ENCODE measurements at regions not wholly inside any gene's neighbourhood (a gene's known extent, or its start where the extent isn't known, plus 50 kb on each side); places are given as distances from the start of the nearest gene placed in this dataset.
"Not testable (repeated sequence)": the region's sequence is repeated elsewhere in the genome, so short reads cannot be mapped to it uniquely, and the experiment has no call there.

DNA sequence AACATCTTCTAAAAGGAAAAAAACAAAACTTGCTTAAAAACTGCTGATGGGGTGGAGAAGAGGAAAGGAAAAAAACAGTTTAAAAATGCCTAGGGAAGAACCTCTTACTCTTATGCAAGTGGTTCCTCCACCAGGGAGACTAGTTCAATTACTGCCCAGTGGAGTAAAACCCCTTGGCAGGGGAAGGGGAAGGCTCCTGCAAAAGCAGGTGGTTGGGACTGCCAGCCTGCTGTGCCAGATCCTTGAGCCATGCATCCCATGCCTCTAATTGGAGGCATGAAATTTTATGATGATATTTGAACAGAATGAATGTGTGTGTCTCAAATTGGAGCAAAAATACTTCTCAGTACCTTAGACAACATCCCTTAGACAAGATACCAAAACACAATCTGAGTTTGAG, 118.8 kb downstream of the FSCB start (continued):
- TF ChIP-seq, protein P1, sequence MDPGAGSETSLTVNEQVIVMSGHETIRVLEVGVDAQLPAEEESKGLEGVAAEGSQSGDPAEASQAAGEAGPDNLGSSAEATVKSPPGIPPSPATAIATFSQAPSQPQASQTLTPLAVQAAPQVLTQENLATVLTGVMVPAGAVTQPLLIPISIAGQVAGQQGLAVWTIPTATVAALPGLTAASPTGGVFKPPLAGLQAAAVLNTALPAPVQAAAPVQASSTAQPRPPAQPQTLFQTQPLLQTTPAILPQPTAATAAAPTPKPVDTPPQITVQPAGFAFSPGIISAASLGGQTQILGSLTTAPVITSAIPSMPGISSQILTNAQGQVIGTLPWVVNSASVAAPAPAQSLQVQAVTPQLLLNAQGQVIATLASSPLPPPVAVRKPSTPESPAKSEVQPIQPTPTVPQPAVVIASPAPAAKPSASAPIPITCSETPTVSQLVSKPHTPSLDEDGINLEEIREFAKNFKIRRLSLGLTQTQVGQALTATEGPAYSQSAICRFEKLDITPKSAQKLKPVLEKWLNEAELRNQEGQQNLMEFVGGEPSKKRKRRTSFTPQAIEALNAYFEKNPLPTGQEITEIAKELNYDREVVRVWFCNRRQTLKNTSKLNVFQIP (CRISPR knock-in tag; IDR thresholded peaks at IDR 0.05; ENCODE audit: borderline replicate concordance, low read depth) = no peak
- TF ChIP-seq ZNF8 (CRISPR knock-in tag; IDR thresholded peaks at IDR 0.05) = no peak

- no peak for TF ChIP-seq PPARA (CRISPR knock-in tag; IDR thresholded peaks at IDR 0.05; ENCODE audit: borderline replicate concordance)
- TF ChIP-seq RARB (CRISPR knock-in tag; IDR thresholded peaks at IDR 0.05) = no peak
- no peak for ATAC-seq
These were observed 121.2 kb downstream of the FSCB start for GRCh38 chr14:44385906-44386305.

GRCh38 chr14:44385296-44385695, 121.8 kb downstream of the FSCB start:
- ATAC-seq = not testable (repeated sequence)

GRCh38 chr14:44384601-44385293, 122.3 kb downstream of the FSCB start:
- not testable (repeated sequence) for ATAC-seq

- no peak for ATAC-seq
- TF ChIP-seq, protein P2, sequence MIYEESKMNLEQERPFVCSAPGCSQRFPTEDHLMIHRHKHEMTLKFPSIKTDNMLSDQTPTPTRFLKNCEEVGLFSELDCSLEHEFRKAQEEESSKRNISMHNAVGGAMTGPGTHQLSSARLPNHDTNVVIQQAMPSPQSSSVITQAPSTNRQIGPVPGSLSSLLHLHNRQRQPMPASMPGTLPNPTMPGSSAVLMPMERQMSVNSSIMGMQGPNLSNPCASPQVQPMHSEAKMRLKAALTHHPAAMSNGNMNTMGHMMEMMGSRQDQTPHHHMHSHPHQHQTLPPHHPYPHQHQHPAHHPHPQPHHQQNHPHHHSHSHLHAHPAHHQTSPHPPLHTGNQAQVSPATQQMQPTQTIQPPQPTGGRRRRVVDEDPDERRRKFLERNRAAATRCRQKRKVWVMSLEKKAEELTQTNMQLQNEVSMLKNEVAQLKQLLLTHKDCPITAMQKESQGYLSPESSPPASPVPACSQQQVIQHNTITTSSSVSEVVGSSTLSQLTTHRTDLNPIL (CRISPR knock-in tag; IDR thresholded peaks at IDR 0.05; ENCODE audit: low read depth) = no peak
- TF ChIP-seq ESRRG (CRISPR knock-in tag; IDR thresholded peaks at IDR 0.05) (no peak), ZFP3 (CRISPR knock-in tag; IDR thresholded peaks at IDR 0.05) (no peak), PPARA (CRISPR knock-in tag; IDR thresholded peaks at IDR 0.05; ENCODE audit: borderline replicate concordance) (no peak), GLIS3 (CRISPR knock-in tag; IDR thresholded peaks at IDR 0.05) (no peak), ISL1 (CRISPR knock-in tag; IDR thresholded peaks at IDR 0.05) (no peak), ZNF8 (CRISPR knock-in tag; IDR thresholded peaks at IDR 0.05) (no peak), ZNF565 (CRISPR knock-in tag; conservative IDR thresholded peaks at IDR 0.05; ENCODE audit: low read depth) (no peak), SNAI2 (CRISPR knock-in tag; IDR thresholded peaks at IDR 0.05) (no peak), CSDC2 (CRISPR knock-in tag; IDR thresholded peaks at IDR 0.05) (no peak), ZFP30 (CRISPR knock-in tag; IDR thresholded peaks at IDR 0.05) (no peak), ZNF70 (CRISPR knock-in tag; IDR thresholded peaks at IDR 0.05) (no peak), OSR1 (CRISPR knock-in tag; IDR thresholded peaks at IDR 0.05) (no peak), BACH2 (CRISPR knock-in tag; IDR thresholded peaks at IDR 0.05; ENCODE audit: borderline replicate concordance) (no peak)
- TF ChIP-seq, protein P3, sequence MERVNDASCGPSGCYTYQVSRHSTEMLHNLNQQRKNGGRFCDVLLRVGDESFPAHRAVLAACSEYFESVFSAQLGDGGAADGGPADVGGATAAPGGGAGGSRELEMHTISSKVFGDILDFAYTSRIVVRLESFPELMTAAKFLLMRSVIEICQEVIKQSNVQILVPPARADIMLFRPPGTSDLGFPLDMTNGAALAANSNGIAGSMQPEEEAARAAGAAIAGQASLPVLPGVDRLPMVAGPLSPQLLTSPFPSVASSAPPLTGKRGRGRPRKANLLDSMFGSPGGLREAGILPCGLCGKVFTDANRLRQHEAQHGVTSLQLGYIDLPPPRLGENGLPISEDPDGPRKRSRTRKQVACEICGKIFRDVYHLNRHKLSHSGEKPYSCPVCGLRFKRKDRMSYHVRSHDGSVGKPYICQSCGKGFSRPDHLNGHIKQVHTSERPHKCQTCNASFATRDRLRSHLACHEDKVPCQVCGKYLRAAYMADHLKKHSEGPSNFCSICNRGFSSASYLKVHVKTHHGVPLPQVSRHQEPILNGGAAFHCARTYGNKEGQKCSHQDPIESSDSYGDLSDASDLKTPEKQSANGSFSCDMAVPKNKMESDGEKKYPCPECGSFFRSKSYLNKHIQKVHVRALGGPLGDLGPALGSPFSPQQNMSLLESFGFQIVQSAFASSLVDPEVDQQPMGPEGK (CRISPR knock-in tag; IDR thresholded peaks at IDR 0.05; ENCODE audit: borderline replicate concordance) = no peak
- TF ChIP-seq, protein P1 (CRISPR knock-in tag; IDR thresholded peaks at IDR 0.05; ENCODE audit: borderline replicate concordance, low read depth) = no peak
These were observed 123.0 kb downstream of the FSCB start for GRCh38 chr14:44384093-44384492.

GRCh38 chr14:44383636-44384035, 123.4 kb downstream of the FSCB start:
- TF ChIP-seq, protein P3 (CRISPR knock-in tag; IDR thresholded peaks at IDR 0.05; ENCODE audit: borderline replicate concordance) = no peak
- TF ChIP-seq ZNF8 (CRISPR knock-in tag; IDR thresholded peaks at IDR 0.05) = no peak
- TF ChIP-seq TSHZ2 (CRISPR knock-in tag; IDR thresholded peaks at IDR 0.05) = no peak
- TF ChIP-seq, protein P4, sequence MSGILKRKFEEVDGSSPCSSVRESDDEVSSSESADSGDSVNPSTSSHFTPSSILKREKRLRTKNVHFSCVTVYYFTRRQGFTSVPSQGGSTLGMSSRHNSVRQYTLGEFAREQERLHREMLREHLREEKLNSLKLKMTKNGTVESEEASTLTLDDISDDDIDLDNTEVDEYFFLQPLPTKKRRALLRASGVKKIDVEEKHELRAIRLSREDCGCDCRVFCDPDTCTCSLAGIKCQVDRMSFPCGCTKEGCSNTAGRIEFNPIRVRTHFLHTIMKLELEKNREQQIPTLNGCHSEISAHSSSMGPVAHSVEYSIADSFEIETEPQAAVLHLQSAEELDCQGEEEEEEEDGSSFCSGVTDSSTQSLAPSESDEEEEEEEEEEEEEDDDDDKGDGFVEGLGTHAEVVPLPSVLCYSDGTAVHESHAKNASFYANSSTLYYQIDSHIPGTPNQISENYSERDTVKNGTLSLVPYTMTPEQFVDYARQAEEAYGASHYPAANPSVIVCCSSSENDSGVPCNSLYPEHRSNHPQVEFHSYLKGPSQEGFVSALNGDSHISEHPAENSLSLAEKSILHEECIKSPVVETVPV (CRISPR knock-in tag; IDR thresholded peaks at IDR 0.05) = no peak
- no peak for TF ChIP-seq RARB (CRISPR knock-in tag; IDR thresholded peaks at IDR 0.05)
- no peak for TF ChIP-seq SNAI2 (CRISPR knock-in tag; IDR thresholded peaks at IDR 0.05)
- TF ChIP-seq PPARA (CRISPR knock-in tag; IDR thresholded peaks at IDR 0.05; ENCODE audit: borderline replicate concordance) = no peak
- no peak for TF ChIP-seq ZNF70 (CRISPR knock-in tag; IDR thresholded peaks at IDR 0.05)
- TF ChIP-seq ARNTL (CRISPR knock-in tag; IDR thresholded peaks at IDR 0.05; ENCODE audit: borderline replicate concordance, low read depth) = no peak

More at GRCh38 chr14:44383636-44384035, 123.4 kb downstream of the FSCB start:
- no peak for ATAC-seq
